HG02852 (cell line): ENCODE measurements at regions not wholly inside any gene's neighbourhood (a gene's known extent, or its start where the extent isn't known, plus 50 kb on each side); places are given as distances from the start of the nearest gene placed in this dataset.
"Not testable (repeated sequence)": the region's sequence is repeated elsewhere in the genome, so short reads cannot be mapped to it uniquely, and the experiment has no call there.

Source experiments
- ATAC-seq: cut with Tn5 transposase; IDR thresholded peaks from one replicate; pipeline ENCODE4 v1.9.1; 2021; ENCODE audit warnings: mild to moderate bottlenecking, moderate library complexity; ENCODE audit not compliant: unreplicated experiment

GRCh38 chr5:45038366-45038987 lies 229.7 kb downstream of the MRPS30 start:
- ATAC-seq = peak; percentile 76

DNA sequence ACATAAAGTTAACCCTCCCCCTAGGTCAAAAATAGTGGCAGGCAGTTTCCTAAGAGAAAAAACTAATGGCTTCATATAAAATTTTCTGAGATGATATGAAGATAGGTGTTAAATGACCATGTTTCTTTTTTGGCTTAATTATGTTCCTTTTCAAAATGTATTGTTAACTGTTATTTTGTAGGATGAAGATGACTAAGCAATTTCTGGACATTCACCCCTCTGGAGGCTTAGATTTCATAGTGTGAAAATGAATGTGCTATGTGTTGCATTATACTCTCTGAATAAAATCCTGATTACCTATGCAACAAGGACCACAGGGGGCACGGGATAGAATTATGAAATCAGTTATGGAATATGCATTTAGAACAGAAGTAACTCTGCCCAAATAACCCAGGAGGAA lies 233.5 kb downstream of the MRPS30 start:
- no peak for ATAC-seq

GRCh38 chr5:45057564-45057963 lies 248.8 kb downstream of the MRPS30 start:
- ATAC-seq = no peak

GRCh38 chr5:45060724-45061123 lies 252.0 kb downstream of the MRPS30 start:
- ATAC-seq = no peak

- ATAC-seq = no peak
These were observed 253.3 kb downstream of the MRPS30 start for GRCh38 chr5:45062044-45062443.

GRCh38 chr5:45081082-45081481 lies 272.3 kb downstream of the MRPS30 start:
- no peak for ATAC-seq

GRCh38 chr5:45089870-45090269 lies 281.1 kb downstream of the MRPS30 start:
- ATAC-seq = no peak

- no peak for ATAC-seq
These were observed 284.6 kb downstream of the MRPS30 start for GRCh38 chr5:45093377-45093776.

- ATAC-seq = no peak
These were observed 286.2 kb downstream of the MRPS30 start for GRCh38 chr5:45094876-45095440.

- peak; percentile 92 for ATAC-seq
These were observed 289.7 kb downstream of the MRPS30 start for GRCh38 chr5:45098483-45098882.

GRCh38 chr5:45101146-45101545 lies 292.4 kb downstream of the MRPS30 start:
- ATAC-seq = no peak

- no peak for ATAC-seq
These were observed 296.8 kb downstream of the MRPS30 start for GRCh38 chr5:45105491-45105994.

DNA sequence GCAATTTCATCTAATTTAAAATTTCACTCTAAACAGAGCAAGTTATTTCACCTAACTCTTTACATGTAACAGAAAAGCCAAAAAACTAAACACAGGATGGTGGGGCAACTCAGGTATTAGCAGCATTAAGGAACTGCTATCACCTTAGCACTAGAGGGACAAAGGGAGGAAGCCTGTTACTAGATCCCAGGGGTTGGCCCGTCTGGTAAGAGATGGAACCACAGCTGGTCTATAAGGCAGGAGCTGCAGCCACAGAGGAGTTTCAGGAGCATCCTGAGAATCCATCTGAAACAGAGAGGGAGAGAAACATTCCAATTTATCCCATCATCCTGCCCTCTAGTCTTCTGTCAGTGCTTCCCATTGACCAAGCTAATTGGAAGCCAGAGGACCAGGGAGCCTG lies 300.3 kb downstream of the MRPS30 start:
- no peak for ATAC-seq

DNA sequence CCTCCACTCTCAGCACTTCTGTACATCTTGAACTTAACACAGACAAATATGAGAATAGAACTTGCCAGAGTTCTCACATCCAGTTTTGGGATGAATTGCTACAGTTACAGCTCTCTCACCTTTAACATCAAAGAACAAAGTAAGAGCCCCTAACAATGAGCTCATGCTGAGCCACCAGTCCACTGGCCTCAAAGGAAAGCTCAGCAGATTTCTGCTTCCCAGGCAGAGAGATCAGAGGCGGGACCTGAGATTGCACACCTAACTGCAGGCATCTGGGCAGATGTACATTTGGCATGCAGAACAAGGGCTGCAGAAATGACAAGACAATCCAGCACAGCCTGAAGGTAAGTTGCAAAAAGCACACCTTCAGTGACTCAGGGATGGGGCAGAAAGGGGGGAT lies 300.9 kb downstream of the MRPS30 start:
- ATAC-seq = no peak

- no peak for ATAC-seq
These were observed 301.7 kb downstream of the MRPS30 start for GRCh38 chr5:45110399-45110798.

DNA sequence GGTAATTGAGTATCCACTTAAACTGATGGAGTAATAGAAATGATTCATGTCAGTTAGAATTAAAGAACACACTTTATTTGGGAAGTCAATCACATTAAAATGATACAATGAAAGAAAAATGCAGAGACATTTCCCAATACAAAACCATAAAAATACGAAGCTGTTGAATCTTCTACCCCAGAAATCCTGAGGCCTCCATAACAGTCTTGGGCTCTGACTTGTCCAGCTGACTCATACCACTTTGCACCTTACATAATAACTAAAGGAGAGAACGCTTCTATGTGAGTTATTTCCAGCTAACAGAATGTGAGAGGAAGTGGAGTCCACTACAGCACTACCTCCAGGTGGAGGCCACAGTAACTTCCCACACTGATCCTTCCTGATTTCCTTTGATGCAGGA lies 305.0 kb downstream of the MRPS30 start:
- ATAC-seq = no peak

DNA sequence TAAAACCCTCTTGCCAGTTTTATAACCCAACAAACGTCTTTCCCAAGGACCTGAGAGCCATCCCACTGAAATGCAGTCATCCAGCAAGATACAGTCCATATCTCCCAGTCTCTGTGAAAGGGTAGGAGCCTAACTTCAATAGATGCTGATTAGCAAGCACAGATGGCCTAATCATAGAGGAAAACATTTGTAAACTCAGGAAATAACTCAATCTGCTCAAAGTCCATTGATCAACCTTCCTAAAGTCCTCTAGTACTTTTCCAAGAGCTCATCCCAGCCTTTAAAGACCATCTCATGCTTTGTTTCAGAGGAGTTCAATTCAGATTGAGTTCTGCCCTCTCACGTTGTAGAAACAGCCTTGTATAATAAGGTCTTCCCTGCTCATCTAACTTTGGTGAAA lies 324.2 kb downstream of the MRPS30 start:
- ATAC-seq = no peak

DNA sequence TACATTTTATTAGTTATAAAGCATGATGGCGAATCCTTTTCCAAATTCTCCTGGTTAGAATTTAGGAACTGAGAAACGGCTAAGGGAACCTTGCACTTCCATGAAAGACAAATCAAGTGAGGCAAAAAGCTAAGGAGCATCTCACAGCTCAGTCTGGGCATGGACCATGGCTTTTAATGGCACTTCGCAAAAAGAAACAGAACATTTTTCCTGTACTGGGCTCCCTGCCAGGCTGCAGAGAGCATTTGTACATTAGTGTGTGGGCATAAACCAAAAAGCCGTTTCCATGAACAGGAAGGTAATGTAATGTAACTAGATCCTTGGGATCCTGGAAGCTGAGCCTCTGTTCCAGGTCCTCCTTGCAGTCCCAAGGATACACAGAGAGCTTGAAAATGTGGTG lies 354.2 kb downstream of the MRPS30 start:
- no peak for ATAC-seq

GRCh38 chr5:45171563-45171962 lies 362.8 kb downstream of the MRPS30 start:
- ATAC-seq = no peak

GRCh38 chr5:45172634-45173033 lies 363.9 kb downstream of the MRPS30 start:
- not testable (repeated sequence) for ATAC-seq

DNA sequence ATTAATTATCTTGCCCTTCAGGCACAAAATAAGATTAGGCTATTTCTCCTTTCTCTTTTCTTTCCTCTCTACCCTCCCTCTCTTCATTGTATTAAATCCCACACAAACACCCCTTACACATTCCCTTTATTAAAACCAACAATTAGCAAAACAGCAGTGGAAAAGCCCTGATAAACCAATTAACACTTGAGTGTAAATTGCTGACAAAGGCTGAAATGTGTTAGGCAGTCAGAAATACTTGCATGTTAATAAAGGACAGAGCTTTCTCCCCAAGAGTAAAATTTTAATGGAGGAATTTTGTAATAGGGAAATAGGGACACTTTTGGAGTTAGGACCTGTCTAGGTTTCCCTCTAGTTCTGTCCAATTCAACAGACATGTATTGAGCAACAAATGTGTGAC lies 370.9 kb downstream of the MRPS30 start:
- no peak for ATAC-seq

GRCh38 chr5:45189042-45189441 lies 380.3 kb downstream of the MRPS30 start:
- no peak for ATAC-seq

GRCh38 chr5:45189481-45189880 lies 380.7 kb downstream of the MRPS30 start:
- no peak for ATAC-seq
